GM12878 (cell line): ENCODE measurements at regions not wholly inside any gene's neighbourhood (a gene's known extent, or its start where the extent isn't known, plus 50 kb on each side); places are given as distances from the start of the nearest gene placed in this dataset.
"Not testable (repeated sequence)": the region's sequence is repeated elsewhere in the genome, so short reads cannot be mapped to it uniquely, and the experiment has no call there.

Experiments used
- ASH2L ChIP-seq: fragments of 300-600, 200-600 bp; sonication (generic); IDR thresholded peaks from 2 replicates; pipeline ENCODE4 v1.6.1; 2017; ENCODE audit warnings: low read depth, mild to moderate bottlenecking, borderline replicate concordance
- BHLHE40 ChIP-seq, 2 experiments: fragments of 450-650 bp in 1 of 2; IDR thresholded peaks; 2 replicates each; pipeline ENCODE4 v1.6.1; 2011 to 2017; ENCODE audit warnings: low read depth in 2 of 2, borderline replicate concordance in 1 of 2, improper control_type of control experiment in 1 of 2, low read length in 1 of 2, mild to moderate bottlenecking in 1 of 2
- RAD21 ChIP-seq: IDR thresholded peaks from 2 replicates; pipeline ENCODE4 v1.6.1; 2011; ENCODE audit warnings: mild to moderate bottlenecking, low read depth, low read length, moderate library complexity; ENCODE audit not compliant: insufficient read depth

DNA sequence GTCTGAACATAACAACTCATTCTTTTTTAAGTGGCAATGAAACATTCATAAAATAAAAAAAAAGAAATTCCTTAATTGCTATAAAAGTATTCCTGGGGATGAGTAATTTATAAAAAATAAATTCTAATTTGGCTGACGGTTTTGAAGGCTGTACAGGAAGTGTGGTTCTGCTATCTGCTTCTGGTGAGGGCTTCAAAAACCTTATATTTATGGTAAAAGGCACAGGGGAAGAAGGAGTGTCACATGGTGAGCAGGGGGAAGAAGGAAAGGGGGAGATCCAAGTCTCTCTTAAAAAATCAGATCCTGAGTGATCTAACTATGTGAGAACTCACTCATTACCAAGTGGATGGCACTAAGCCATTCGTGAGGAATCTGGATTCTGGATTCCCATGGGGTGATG is 539.0 kb downstream of the GOLGA6L6 start:
- not testable (repeated sequence) for TF ChIP-seq RAD21; ASH2L; BHLHE40 (IDR thresholded peaks at IDR 0.05; ENCODE audit: borderline replicate concordance in 1 of 2, low read depth in 2 of 2, low read length in 1 of 2)
